Ishikawa (cell line): ENCODE measurements at regions not wholly inside any gene's neighbourhood (a gene's known extent, or its start where the extent isn't known, plus 50 kb on each side); places are given as distances from the start of the nearest gene placed in this dataset.

Source experiments
- CEBPB ChIP-seq: IDR thresholded peaks from 2 replicates; pipeline ENCODE4 v1.6.1; 2012
- CREB1 ChIP-seq: IDR thresholded peaks from 2 replicates; pipeline ENCODE4 v1.6.1; 2012; ENCODE audit warnings: low read depth
- EGR1 ChIP-seq: IDR thresholded peaks from 2 replicates; pipeline ENCODE4 v1.6.1; 2012
- EP300 ChIP-seq: IDR thresholded peaks from 2 replicates; pipeline ENCODE4 v1.6.1; 2012; ENCODE audit warnings: borderline replicate concordance
- FOXM1 ChIP-seq: IDR thresholded peaks from 2 replicates; pipeline ENCODE4 v1.6.1; 2012; ENCODE audit warnings: low read depth, borderline replicate concordance
- NFIC ChIP-seq: IDR thresholded peaks from 2 replicates; pipeline ENCODE4 v1.6.1; 2012
- RAD21 ChIP-seq: IDR thresholded peaks from 2 replicates; pipeline ENCODE4 v1.6.1; 2012; ENCODE audit warnings: low read depth
- TAF1 ChIP-seq: IDR thresholded peaks from 2 replicates; pipeline ENCODE4 v1.6.1; 2012; ENCODE audit warnings: low read depth, mild to moderate bottlenecking
- TCF12 ChIP-seq: IDR thresholded peaks from 2 replicates; pipeline ENCODE4 v1.6.1; 2012; ENCODE audit warnings: low read depth
- TEAD4 ChIP-seq: IDR thresholded peaks from 2 replicates; pipeline ENCODE4 v1.6.1; 2012
- YY1 ChIP-seq: IDR thresholded peaks from 2 replicates; pipeline ENCODE4 v1.6.1; 2012; ENCODE audit warnings: low read depth
- ZBTB7A ChIP-seq: IDR thresholded peaks from 2 replicates; pipeline ENCODE4 v1.6.1; 2012; ENCODE audit warnings: low read depth
- TF ChIP-seq, protein P1 (sequence below): IDR thresholded peaks from 2 replicates; pipeline ENCODE4 v1.6.1; 2012; ENCODE audit warnings: low read depth, mild to moderate bottlenecking
- TF ChIP-seq, protein P2 (sequence below): IDR thresholded peaks from 2 replicates; pipeline ENCODE4 v1.6.1; 2012
- TF ChIP-seq, protein P3 (sequence below): IDR thresholded peaks from 2 replicates; pipeline ENCODE4 v1.6.1; 2012

DNA sequence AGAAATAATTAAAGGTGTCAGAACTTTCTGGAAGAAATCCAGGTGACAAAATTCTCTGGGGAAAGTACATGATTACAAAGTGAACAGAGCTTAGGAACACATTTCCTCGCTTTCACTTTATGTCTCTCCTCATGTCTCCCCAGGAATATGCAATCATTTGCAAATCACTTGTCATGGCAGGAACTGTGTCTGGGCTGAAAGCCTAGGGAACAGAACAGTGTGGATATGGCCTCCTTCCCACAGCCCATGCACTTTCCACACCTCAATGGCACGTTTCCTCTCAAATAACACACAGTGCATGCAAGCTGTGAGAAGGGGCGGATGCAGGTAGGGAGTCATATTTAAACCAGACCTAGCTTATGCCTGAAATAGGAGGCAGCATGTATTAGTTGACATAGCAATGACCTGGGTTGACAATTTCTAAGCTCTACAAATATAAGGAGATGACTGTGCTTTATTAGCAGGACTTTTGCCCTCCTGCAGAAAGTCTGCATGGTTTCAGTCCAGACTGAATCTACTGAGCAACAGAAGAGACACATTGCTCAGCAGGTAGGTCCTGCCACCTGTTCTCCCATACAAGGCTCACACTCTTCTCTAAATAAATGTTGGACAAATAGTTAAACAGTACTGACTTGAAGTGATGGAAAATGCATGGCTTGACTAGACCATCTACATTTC lies 236.0 kb upstream of the ELAC2 start:
- TF ChIP-seq EGR1 = no peak
- no peak for TF ChIP-seq ZBTB7A
- TF ChIP-seq CREB1 = no peak
- no peak for TF ChIP-seq TEAD4
- no peak for TF ChIP-seq RAD21
- no peak for TF ChIP-seq FOXM1
- TF ChIP-seq, protein P1, sequence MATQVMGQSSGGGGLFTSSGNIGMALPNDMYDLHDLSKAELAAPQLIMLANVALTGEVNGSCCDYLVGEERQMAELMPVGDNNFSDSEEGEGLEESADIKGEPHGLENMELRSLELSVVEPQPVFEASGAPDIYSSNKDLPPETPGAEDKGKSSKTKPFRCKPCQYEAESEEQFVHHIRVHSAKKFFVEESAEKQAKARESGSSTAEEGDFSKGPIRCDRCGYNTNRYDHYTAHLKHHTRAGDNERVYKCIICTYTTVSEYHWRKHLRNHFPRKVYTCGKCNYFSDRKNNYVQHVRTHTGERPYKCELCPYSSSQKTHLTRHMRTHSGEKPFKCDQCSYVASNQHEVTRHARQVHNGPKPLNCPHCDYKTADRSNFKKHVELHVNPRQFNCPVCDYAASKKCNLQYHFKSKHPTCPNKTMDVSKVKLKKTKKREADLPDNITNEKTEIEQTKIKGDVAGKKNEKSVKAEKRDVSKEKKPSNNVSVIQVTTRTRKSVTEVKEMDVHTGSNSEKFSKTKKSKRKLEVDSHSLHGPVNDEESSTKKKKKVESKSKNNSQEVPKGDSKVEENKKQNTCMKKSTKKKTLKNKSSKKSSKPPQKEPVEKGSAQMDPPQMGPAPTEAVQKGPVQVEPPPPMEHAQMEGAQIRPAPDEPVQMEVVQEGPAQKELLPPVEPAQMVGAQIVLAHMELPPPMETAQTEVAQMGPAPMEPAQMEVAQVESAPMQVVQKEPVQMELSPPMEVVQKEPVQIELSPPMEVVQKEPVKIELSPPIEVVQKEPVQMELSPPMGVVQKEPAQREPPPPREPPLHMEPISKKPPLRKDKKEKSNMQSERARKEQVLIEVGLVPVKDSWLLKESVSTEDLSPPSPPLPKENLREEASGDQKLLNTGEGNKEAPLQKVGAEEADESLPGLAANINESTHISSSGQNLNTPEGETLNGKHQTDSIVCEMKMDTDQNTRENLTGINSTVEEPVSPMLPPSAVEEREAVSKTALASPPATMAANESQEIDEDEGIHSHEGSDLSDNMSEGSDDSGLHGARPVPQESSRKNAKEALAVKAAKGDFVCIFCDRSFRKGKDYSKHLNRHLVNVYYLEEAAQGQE = no peak
- TF ChIP-seq, protein P2, sequence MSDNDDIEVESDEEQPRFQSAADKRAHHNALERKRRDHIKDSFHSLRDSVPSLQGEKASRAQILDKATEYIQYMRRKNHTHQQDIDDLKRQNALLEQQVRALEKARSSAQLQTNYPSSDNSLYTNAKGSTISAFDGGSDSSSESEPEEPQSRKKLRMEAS = no peak
- no peak for TF ChIP-seq NFIC
- TF ChIP-seq EP300 = no peak
- no peak for TF ChIP-seq TCF12
- TF ChIP-seq TAF1 = no peak
- TF ChIP-seq, protein P3, sequence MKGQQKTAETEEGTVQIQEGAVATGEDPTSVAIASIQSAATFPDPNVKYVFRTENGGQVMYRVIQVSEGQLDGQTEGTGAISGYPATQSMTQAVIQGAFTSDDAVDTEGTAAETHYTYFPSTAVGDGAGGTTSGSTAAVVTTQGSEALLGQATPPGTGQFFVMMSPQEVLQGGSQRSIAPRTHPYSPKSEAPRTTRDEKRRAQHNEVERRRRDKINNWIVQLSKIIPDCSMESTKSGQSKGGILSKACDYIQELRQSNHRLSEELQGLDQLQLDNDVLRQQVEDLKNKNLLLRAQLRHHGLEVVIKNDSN = no peak
- no peak for TF ChIP-seq CEBPB
- no peak for TF ChIP-seq YY1

DNA sequence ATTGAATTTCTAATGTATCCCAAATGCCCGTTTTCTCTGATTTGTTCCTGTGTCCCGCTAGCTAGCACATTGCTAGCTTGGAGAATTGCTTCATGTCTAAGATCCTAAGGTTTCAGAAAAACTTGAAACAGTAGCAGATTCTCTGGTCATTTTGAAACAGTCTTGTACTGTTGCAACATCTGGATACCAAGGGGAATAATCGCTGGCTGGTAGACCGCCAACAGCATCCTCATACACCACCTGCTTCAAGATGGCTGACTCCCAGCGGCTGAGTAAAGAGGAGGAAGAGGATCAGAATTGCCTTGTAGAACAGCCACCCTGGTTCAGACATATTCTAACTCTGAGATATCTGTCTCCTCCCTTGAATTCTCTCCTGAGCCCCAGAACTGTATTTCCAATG lies 226.7 kb upstream of the ELAC2 start:
- TF ChIP-seq CEBPB = no peak
- TF ChIP-seq TAF1 = no peak
- TF ChIP-seq NFIC = no peak
- TF ChIP-seq, protein P1 = no peak
- TF ChIP-seq TEAD4 = no peak
- TF ChIP-seq, protein P3 = no peak
- no peak for TF ChIP-seq EGR1
- no peak for TF ChIP-seq YY1
- no peak for TF ChIP-seq ZBTB7A
- no peak for TF ChIP-seq TCF12
- TF ChIP-seq EP300 = no peak
- TF ChIP-seq FOXM1 = no peak
- TF ChIP-seq CREB1 = no peak
- no peak for TF ChIP-seq RAD21
- TF ChIP-seq, protein P2 = no peak

DNA sequence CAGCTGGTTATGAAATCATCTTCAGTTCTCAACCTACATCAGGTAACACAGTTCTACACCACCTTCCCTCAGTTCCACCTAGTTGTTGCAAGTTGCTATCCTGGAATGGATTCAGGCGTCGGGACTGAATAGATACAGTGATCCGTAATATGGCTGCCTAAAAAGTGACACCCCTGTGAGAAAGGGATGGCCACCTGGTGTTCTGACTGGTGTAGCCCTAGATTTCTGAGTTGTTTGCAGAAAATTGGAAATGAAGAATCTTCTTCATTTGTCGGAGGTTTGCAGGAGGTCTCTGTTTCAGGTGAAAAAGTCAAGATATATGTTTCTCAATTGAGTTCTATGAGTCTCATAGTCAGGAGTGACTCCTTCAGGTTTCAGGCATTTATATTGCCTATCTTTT lies 225.8 kb upstream of the ELAC2 start:
- TF ChIP-seq, protein P3 = no peak
- TF ChIP-seq, protein P1 = no peak
- TF ChIP-seq CEBPB (no peak), RAD21 (no peak), YY1 (no peak), NFIC (no peak), TAF1 (no peak), TEAD4 (no peak), ZBTB7A (no peak), TCF12 (no peak), EGR1 (no peak), CREB1 (no peak), EP300 (no peak), FOXM1 (no peak)
- TF ChIP-seq, protein P2 = no peak
